ENCODE measurements at regions not wholly inside any gene's neighbourhood (a gene's known extent, or its start where the extent isn't known, plus 50 kb on each side); places are given as distances from the start of the nearest gene placed in this dataset.

DNA sequence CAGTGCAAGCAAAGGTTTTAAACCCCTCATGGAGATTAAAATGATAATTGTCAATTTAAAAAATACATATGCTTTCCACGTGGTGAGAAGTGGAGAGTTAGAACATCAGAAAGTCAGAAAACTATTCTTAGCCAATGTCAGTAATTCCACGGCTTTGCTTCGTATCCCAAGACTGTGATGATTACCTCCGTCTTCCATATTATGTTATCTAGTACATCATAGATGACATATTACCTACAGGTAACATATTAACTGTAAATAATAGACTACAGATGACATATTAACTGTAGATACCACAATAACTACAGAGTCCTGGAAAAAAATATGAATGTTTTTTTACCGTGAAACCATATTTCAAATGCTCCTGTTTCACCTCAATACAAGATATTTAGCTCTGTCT is 579.4 kb upstream of the PFKP start:
- 76 to 88% (median 83%) methylated on average over 5 of the region's 5 CpGs for WGBS, 5 donors
- intact Hi-C loops (cut with DNase I; ENCODE audit: low total_unique reads), result no loop called here
- Histone ChIP-seq H3K4me1 (no peaks in the 10 kb centered on the region), H3K4me3 (no peak overlapping the region), H3K36me3 (no peaks in the 10 kb centered on the region), H3K27ac (no peak overlapping the region), H3K27me3 (replicated peaks in 1 of 7) (peaks cover 0 to 7% (median 0%) of the 10 kb centered on the region in 7 donors), H3K9me3 (no peaks in the 10 kb centered on the region)
- TF ChIP-seq POLR2A (IDR thresholded peaks at IDR 0.05), result no peak
- TF ChIP-seq POLR2AphosphoS5 (IDR thresholded peaks at IDR 0.05), result no peak
- TF ChIP-seq, protein P1, sequence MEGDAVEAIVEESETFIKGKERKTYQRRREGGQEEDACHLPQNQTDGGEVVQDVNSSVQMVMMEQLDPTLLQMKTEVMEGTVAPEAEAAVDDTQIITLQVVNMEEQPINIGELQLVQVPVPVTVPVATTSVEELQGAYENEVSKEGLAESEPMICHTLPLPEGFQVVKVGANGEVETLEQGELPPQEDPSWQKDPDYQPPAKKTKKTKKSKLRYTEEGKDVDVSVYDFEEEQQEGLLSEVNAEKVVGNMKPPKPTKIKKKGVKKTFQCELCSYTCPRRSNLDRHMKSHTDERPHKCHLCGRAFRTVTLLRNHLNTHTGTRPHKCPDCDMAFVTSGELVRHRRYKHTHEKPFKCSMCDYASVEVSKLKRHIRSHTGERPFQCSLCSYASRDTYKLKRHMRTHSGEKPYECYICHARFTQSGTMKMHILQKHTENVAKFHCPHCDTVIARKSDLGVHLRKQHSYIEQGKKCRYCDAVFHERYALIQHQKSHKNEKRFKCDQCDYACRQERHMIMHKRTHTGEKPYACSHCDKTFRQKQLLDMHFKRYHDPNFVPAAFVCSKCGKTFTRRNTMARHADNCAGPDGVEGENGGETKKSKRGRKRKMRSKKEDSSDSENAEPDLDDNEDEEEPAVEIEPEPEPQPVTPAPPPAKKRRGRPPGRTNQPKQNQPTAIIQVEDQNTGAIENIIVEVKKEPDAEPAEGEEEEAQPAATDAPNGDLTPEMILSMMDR (IDR thresholded peaks at IDR 0.05 in 8 of 11, conservative IDR thresholded peaks at IDR 0.05 in 3 of 11), result no peak
- DNase-seq, result no peak

DNA sequence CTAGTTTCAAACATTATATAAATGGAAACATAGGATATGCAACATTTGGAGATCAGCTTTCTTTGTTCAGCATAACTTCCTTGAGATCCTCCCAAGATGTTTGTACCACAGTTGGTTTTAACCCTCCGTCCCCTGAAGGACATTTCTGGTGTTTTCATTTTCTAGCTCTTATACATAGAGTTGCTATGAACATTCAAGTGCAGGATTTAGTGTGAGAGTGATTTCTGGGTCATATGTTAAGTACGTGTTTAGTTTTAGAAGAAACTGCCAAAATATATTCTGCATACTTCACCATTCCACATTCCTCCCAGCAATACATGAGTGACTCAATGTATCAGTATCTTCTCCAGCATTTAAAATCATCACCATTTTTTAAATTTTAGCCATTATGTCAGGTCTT is 588.7 kb upstream of the PFKP start:
- intact Hi-C loops (cut with DNase I; ENCODE audit: low total_unique reads), result no loop called here
- Histone ChIP-seq H3K9me3 (peaks cover 0 to 14% (median 0%) of the 10 kb centered on the region in 8 donors), H3K4me3 (no peak overlapping the region), H3K4me1 (no peaks in the 10 kb centered on the region), H3K27ac (no peak overlapping the region), H3K27me3 (replicated peaks in 1 of 7) (peaks cover 0 to under 1% (median 0%) of the 10 kb centered on the region in 7 donors), H3K36me3 (no peaks in the 10 kb centered on the region)
- no peak for DNase-seq
- TF ChIP-seq POLR2AphosphoS5 (IDR thresholded peaks at IDR 0.05), result no peak
- TF ChIP-seq, protein P1 (IDR thresholded peaks at IDR 0.05 in 8 of 11, conservative IDR thresholded peaks at IDR 0.05 in 3 of 11), result no peak
- no peak for TF ChIP-seq POLR2A (IDR thresholded peaks at IDR 0.05)
- WGBS, 5 donors, result 63 to 71% (median 69%) methylated on average over 2 of the region's 2 CpGs

DNA sequence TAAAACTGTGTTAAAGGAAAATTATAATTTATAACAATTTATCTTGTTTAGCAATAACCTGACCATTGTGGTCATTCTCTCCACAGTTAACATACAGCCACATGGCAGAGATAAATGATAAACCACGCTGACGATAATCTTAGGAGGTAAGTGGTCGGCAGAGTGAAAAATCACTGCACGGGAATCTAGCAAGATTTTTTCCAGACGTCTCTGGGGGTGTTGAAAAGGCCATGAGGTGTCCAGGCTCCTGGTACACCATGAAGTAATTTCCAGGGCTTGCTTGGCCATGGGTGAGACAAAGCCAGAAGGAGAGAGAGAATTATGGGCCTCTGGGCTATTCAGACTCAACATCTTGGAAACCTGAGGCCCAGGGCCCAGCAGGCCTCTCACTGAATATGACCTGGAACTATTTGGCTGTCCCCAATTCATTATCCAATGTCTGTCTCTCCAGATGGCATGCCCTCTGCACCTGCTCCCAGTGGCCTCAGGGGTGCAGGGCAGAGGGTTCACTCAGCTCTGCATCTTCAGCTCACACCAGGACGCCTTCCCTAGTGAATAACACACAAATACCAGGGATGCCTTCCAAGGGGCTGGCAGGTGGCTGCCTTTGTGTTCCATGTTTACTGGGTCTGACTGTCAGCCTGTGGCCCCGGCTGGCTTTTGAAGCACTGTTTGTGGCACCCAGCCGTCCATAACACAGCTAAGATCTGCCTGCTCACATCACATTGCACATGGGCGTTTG is 590.4 kb upstream of the PFKP start:
- Histone ChIP-seq H3K4me3 (no peak overlapping the region), H3K27ac (no peak overlapping the region), H3K36me3 (no peaks in the 10 kb centered on the region), H3K9me3 (peaks cover 0 to 23% (median 7%) of the 10 kb centered on the region in 8 donors), H3K4me1 (no peaks in the 10 kb centered on the region), H3K27me3 (replicated peaks in 1 of 7) (no peaks in the 10 kb centered on the region)
- 72 to 77% (median 76%) methylated on average over 9 of the region's 9 CpGs for WGBS, 5 donors
- TF ChIP-seq POLR2A (IDR thresholded peaks at IDR 0.05) (no peak), POLR2AphosphoS5 (IDR thresholded peaks at IDR 0.05) (no peak)
- TF ChIP-seq, protein P1 (IDR thresholded peaks at IDR 0.05 in 8 of 11, conservative IDR thresholded peaks at IDR 0.05 in 3 of 11), result no peak
- DNase-seq, result no peak
- intact Hi-C loops (cut with DNase I; ENCODE audit: low total_unique reads), result no loop called here

DNA sequence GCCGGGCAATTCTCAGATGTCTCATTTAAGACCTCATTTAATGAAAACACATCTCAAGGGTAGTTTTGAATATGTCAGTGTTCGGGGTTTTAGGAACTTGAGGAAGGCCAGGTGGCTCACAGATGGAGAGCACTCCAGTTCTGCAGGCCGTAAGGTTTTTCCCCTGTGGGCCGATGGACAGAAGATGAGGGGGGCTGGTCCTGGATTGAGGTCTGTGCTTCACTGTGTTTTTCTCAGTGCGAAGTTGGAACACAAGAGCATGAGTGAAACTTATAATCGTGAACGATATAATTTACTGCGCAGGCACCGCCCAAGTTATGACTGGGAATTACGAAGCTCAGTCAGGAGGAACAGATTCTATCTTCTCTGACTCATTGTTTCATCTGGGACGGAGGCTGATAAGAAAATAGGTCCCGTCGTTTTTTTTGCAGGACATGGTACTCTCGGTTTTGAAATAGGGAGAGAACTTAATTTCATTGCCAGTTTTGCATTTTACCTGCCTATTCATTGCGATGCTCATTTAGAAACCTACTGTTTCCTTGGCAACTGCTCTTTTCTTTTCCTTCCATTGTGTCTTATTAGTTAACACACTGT is 591.0 kb upstream of the PFKP start:
- 70 to 76% (median 72%) methylated on average over 15 of the region's 15 CpGs for WGBS, 5 donors
- H3K4me1 ChIP-seq, result no peaks in the 10 kb centered on the region
- intact Hi-C loops (cut with DNase I; ENCODE audit: low total_unique reads), result no loop called here
- no peaks in the 10 kb centered on the region for H3K27me3 ChIP-seq (replicated peaks in 1 of 7)
- H3K27ac ChIP-seq, result no peak overlapping the region
- no peak for DNase-seq
- peaks cover 0 to 23% (median 7%) of the 10 kb centered on the region in 8 donors for H3K9me3 ChIP-seq
- H3K4me3 ChIP-seq, result no peak overlapping the region
- TF ChIP-seq, protein P1 (IDR thresholded peaks at IDR 0.05 in 8 of 11, conservative IDR thresholded peaks at IDR 0.05 in 3 of 11), result no peak
- TF ChIP-seq POLR2AphosphoS5 (IDR thresholded peaks at IDR 0.05) (no peak), POLR2A (IDR thresholded peaks at IDR 0.05) (no peak)
- no peaks in the 10 kb centered on the region for H3K36me3 ChIP-seq

Data from spleen (tissue), 11 donors.